ENCODE measurements at regions not wholly inside any gene's neighbourhood (a gene's known extent, or its start where the extent isn't known, plus 50 kb on each side); places are given as distances from the start of the nearest gene placed in this dataset.

GRCh38 chr14:66174453-66174891, 311.7 kb upstream of the CCDC196 start:
- Histone ChIP-seq H3K4me1 (no peaks in the 10 kb centered on the region), H3K27ac (no peak overlapping the region), H3K36me3 (no peaks in the 10 kb centered on the region), H3K9me3 (peaks cover 0 to 4% of the 10 kb centered on the region in 2 donors), H3K27me3 (no peaks in the 10 kb centered on the region), H3K4me3 (no peak overlapping the region)
- intact Hi-C loops (cut with DNase I): no loop called here
- no peak for DNase-seq (ENCODE audit: low spot score in 2 of 2)
- TF ChIP-seq CTCF (IDR thresholded peaks at IDR 0.05): no peak

GRCh38 chr14:66177935-66178334, 308.2 kb upstream of the CCDC196 start:
- H3K27ac ChIP-seq: no peak overlapping the region
- TF ChIP-seq CTCF (IDR thresholded peaks at IDR 0.05): no peak
- H3K9me3 ChIP-seq: peaks cover 0 to 4% of the 10 kb centered on the region in 2 donors
- intact Hi-C loops (cut with DNase I): no loop called here
- no peak overlapping the region for H3K4me3 ChIP-seq
- H3K4me1 ChIP-seq: no peaks in the 10 kb centered on the region
- DNase-seq (ENCODE audit: low spot score in 2 of 2): no peak
- H3K36me3 ChIP-seq: no peaks in the 10 kb centered on the region
- H3K27me3 ChIP-seq: no peaks in the 10 kb centered on the region

GRCh38 chr14:66196670-66197069, 289.5 kb upstream of the CCDC196 start:
- no peaks in the 10 kb centered on the region for H3K36me3 ChIP-seq
- H3K27me3 ChIP-seq: no peaks in the 10 kb centered on the region
- H3K27ac ChIP-seq: no peak overlapping the region
- no peak overlapping the region for H3K4me3 ChIP-seq
- intact Hi-C loops (cut with DNase I): no loop called here
- TF ChIP-seq CTCF (IDR thresholded peaks at IDR 0.05): no peak
- no peaks in the 10 kb centered on the region for H3K9me3 ChIP-seq
- no peak for DNase-seq (ENCODE audit: low spot score in 2 of 2)
- H3K4me1 ChIP-seq: no peaks in the 10 kb centered on the region

GRCh38 chr14:66197276-66197675, 288.9 kb upstream of the CCDC196 start:
- Histone ChIP-seq H3K27ac (no peak overlapping the region), H3K36me3 (no peaks in the 10 kb centered on the region), H3K4me3 (no peak overlapping the region), H3K27me3 (no peaks in the 10 kb centered on the region), H3K9me3 (no peaks in the 10 kb centered on the region), H3K4me1 (no peaks in the 10 kb centered on the region)
- TF ChIP-seq CTCF (IDR thresholded peaks at IDR 0.05): no peak
- DNase-seq (ENCODE audit: low spot score in 2 of 2): no peak
- intact Hi-C loops (cut with DNase I): no loop called here

GRCh38 chr14:66206554-66206953, 279.6 kb upstream of the CCDC196 start:
- H3K9me3 ChIP-seq: no peaks in the 10 kb centered on the region
- H3K4me3 ChIP-seq: no peak overlapping the region
- H3K27me3 ChIP-seq: no peaks in the 10 kb centered on the region
- H3K36me3 ChIP-seq: no peaks in the 10 kb centered on the region
- no peak overlapping the region for H3K27ac ChIP-seq
- no peak for DNase-seq (ENCODE audit: low spot score in 2 of 2)
- no peak for TF ChIP-seq CTCF (IDR thresholded peaks at IDR 0.05)
- no peaks in the 10 kb centered on the region for H3K4me1 ChIP-seq
- intact Hi-C loops (cut with DNase I): no loop called here

- no peak for TF ChIP-seq CTCF (IDR thresholded peaks at IDR 0.05)
- Histone ChIP-seq H3K4me3 (no peak overlapping the region), H3K27ac (no peak overlapping the region), H3K9me3 (no peaks in the 10 kb centered on the region), H3K36me3 (no peaks in the 10 kb centered on the region), H3K4me1 (no peaks in the 10 kb centered on the region), H3K27me3 (no peaks in the 10 kb centered on the region)
- intact Hi-C loops (cut with DNase I): no loop called here
- DNase-seq (ENCODE audit: low spot score in 2 of 2): no peak
Measured at GRCh38 chr14:66216763-66217162, 269.4 kb upstream of the CCDC196 start.

Measured in ascending aorta (tissue), 2 donors.